Ovary (tissue), 7 donors: ENCODE measurements at regions not wholly inside any gene's neighbourhood (a gene's known extent, or its start where the extent isn't known, plus 50 kb on each side); places are given as distances from the start of the nearest gene placed in this dataset.

Experiments used
- DNase-seq, 5 donors: peaks; one replicate each; pipeline ENCODE4 v3.0.0-alpha.2; 2019 to 2020
- H3K27ac ChIP-seq, 2 donors: fragments of 200-600 bp; one replicate each; pipeline versions ENCODE4 v1.5.1 to v1.8.0; 2019 to 2022
- H3K27me3 ChIP-seq: fragments of 200-600 bp; one replicate; pipeline ENCODE4 v1.8.0; 2022
- H3K36me3 ChIP-seq: fragments of 200-600 bp; sonication (generic); one replicate; pipeline ENCODE4 v1.5.1; 2019
- H3K4me1 ChIP-seq: one replicate; pipeline ENCODE4 v1.8.1; 2013; ENCODE audit warnings: mild to moderate bottlenecking, moderate library complexity; ENCODE audit not compliant: insufficient read depth
- H3K4me3 ChIP-seq: fragments of 200-600 bp; sonication (generic); one replicate; pipeline ENCODE4 v1.5.1; 2017
- H3K9me3 ChIP-seq, 2 donors: fragments of 200-600 bp in 1 of 2; sonication (generic) in 1 of 2; one replicate each; pipeline versions ENCODE4 v1.5.1 to v1.8.1; 2013 to 2019; ENCODE audit warnings: mild to moderate bottlenecking in 1 of 2, moderate library complexity in 1 of 2
- EP300 ChIP-seq: sonication (generic); formaldehyde crosslinking; IDR thresholded peaks from one replicate; pipeline ENCODE4 v1.6.1; 2017; ENCODE audit warnings: antibody characterized with exemption
- POLR2A ChIP-seq: fragments of 450-650 bp; IDR thresholded peaks from one replicate; pipeline ENCODE4 v1.6.1; 2017; ENCODE audit warnings: antibody characterized with exemption, mild to moderate bottlenecking, moderate library complexity
- WGBS, 3 donors: extraction: QIAGEN DNeasy Blood & Tissue Kit in 1 of 3; methylation state at CpG; one replicate each; pipeline versions ENCODE4 v1.1.5 to v1.1.7; 2013 to 2017; 5-methylcytosine and 5-hydroxymethylcytosine counted together
- intact Hi-C, 4 donors: fragments of 100-400 bp; cut with DNase I; formaldehyde crosslinking; loops; one replicate each; pipeline versions ENCODE4 v1.11.0 to v1.15.1; 2022 to 2023
- TF ChIP-seq, protein P1 (sequence below), 3 donors: fragments of 450-650 bp in 2 of 3; fragments of 200-600 bp in 1 of 3; IDR thresholded peaks; one replicate each; pipeline versions ENCODE4 v1.5.1 to v1.8.0; 2016 to 2022; ENCODE audit warnings: antibody characterized with exemption in 3 of 3, mild to moderate bottlenecking in 1 of 3
- donor health status: DM: no; HTN: no; CAD: no; lungs with moderate emphysema.
- donor health status: DM: no; HTN: no; CAD: no.
- donor health status: Bipolar disorder and iron deficiency.
- donor health status: DM: no; HTN: no; CAD: no.
- donor health status: DM: yes; HTN: yes; CAD: no.

GRCh38 chr18:78698914-78699313, 280.7 kb upstream of the SALL3 start:
- Histone ChIP-seq H3K9me3 (no peaks in the 10 kb centered on the region), H3K27me3 (no peaks in the 10 kb centered on the region), H3K36me3 (no peaks in the 10 kb centered on the region), H3K4me3 (no peak overlapping the region), H3K27ac (no peak overlapping the region), H3K4me1 (no peaks in the 10 kb centered on the region)
- WGBS, 3 donors = 76 to 86% (median 83%) methylated on average over 5 of the region's 5 CpGs
- TF ChIP-seq EP300 (no peak), POLR2A (no peak)
- TF ChIP-seq, protein P1, sequence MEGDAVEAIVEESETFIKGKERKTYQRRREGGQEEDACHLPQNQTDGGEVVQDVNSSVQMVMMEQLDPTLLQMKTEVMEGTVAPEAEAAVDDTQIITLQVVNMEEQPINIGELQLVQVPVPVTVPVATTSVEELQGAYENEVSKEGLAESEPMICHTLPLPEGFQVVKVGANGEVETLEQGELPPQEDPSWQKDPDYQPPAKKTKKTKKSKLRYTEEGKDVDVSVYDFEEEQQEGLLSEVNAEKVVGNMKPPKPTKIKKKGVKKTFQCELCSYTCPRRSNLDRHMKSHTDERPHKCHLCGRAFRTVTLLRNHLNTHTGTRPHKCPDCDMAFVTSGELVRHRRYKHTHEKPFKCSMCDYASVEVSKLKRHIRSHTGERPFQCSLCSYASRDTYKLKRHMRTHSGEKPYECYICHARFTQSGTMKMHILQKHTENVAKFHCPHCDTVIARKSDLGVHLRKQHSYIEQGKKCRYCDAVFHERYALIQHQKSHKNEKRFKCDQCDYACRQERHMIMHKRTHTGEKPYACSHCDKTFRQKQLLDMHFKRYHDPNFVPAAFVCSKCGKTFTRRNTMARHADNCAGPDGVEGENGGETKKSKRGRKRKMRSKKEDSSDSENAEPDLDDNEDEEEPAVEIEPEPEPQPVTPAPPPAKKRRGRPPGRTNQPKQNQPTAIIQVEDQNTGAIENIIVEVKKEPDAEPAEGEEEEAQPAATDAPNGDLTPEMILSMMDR (IDR thresholded peaks at IDR 0.05) = no peak
- DNase-seq = no peak
- intact Hi-C loops = no loop called here

DNA sequence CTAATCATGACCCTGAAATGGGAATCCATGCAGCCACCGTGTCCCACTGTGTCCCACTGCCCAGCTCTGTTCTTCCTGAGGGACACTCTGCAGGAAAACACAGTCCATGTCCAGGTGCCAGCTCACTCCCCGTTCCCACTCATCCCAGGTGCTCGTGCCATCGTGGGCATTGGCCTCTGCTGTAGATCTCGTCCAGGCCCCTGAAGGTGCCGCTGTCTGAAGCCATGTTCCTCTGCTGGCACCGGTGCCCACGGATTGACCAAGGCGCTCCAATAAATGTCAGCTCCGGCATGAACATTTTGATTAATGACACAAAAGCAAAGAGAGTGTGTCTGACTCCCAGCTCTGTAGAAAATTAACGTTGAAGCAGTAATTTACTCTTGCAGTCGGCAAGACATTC, 280.1 kb upstream of the SALL3 start:
- WGBS, 3 donors = 57 to 81% (median 66%) methylated on average over 11 to 12 of the region's 12 CpGs
- no peaks in the 10 kb centered on the region for H3K27me3 ChIP-seq
- no peak for TF ChIP-seq POLR2A
- TF ChIP-seq, protein P1 (IDR thresholded peaks at IDR 0.05) = no peak
- no peak for TF ChIP-seq EP300
- DNase-seq = no peak
- no peaks in the 10 kb centered on the region for H3K36me3 ChIP-seq
- no peak overlapping the region for H3K4me3 ChIP-seq
- intact Hi-C loops = no loop called here
- no peaks in the 10 kb centered on the region for H3K4me1 ChIP-seq
- H3K9me3 ChIP-seq = no peaks in the 10 kb centered on the region
- no peak overlapping the region for H3K27ac ChIP-seq

DNA sequence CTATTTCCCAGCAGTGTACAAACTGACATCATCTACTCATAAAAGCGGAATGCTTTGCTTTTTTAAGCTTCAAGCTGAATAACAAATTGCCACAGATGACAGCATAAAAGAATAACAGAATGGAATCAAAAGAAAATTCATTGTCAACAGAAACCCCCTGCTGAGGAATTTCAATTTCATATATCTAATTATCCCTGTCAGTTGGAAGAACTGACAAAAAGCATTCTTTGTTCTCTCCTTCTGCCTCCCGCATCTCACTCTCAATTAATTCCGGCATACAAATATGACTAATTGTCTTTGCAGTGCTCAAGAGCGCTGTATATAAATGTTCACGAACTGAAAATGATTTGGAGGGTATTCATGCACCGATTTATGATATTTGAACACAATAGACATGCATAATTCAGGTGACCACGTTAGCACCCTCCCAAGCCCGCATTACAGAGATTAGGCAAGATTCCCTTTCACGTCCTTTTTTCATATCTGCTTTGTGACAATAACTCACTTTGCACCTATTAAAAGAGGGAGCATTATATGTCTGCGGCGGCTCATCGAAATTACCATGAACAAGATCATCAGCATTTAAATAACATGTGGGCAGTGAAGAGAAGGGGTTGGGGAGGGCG, 277.7 kb upstream of the SALL3 start:
- no peaks in the 10 kb centered on the region for H3K4me1 ChIP-seq
- H3K36me3 ChIP-seq = no peaks in the 10 kb centered on the region
- H3K27ac ChIP-seq = no peak overlapping the region
- DNase-seq = no peak
- H3K4me3 ChIP-seq = no peak overlapping the region
- TF ChIP-seq, protein P1 (IDR thresholded peaks at IDR 0.05) = no peak
- intact Hi-C loops = no loop called here
- no peaks in the 10 kb centered on the region for H3K9me3 ChIP-seq
- WGBS, 3 donors = 30 to 46% (median 32%) methylated on average over 13 of the region's 13 CpGs
- no peaks in the 10 kb centered on the region for H3K27me3 ChIP-seq

DNA sequence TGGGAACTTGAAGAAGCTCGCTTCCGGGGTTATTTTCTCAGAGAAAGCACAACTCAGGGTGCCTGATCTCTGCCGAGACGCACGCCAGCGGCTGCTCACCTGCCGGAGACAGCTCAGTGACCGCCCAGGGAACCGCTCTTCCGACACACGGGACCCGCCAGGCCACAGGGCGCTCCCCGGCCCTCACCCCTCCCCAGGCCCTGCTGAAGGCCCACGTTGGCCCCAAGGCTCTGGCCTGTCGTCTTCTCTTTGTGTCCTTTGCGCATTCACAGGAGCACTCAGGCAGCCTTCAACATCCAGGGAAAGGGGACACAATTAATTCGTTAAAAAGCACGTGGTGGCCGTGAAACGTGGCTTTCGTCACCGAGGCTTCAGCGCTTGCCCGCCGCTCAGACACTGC, 276.3 kb upstream of the SALL3 start:
- TF ChIP-seq POLR2A = no peak
- TF ChIP-seq, protein P1 (IDR thresholded peaks at IDR 0.05) = no peak
- TF ChIP-seq EP300 = no peak
- Histone ChIP-seq H3K4me1 (no peaks in the 10 kb centered on the region), H3K27ac (no peak overlapping the region), H3K27me3 (no peaks in the 10 kb centered on the region), H3K36me3 (no peaks in the 10 kb centered on the region), H3K4me3 (no peak overlapping the region), H3K9me3 (no peaks in the 10 kb centered on the region)
- 87 to 90% (median 89%) methylated on average over 26 of the region's 26 CpGs for WGBS, 3 donors
- no peak for DNase-seq
- intact Hi-C loops = no loop called here
